SJCRH30 (cell line): ENCODE measurements at regions not wholly inside any gene's neighbourhood (a gene's known extent, or its start where the extent isn't known, plus 50 kb on each side); places are given as distances from the start of the nearest gene placed in this dataset.

Source experiments
- DNase-seq, 2 experiments: peaks; one replicate each; pipeline ENCODE4 v3.0.0-alpha.2; 2015 to 2020
- H3K27ac ChIP-seq: fragments of 250-450 bp; sonication (Bioruptor Pico); 2 replicates; pipeline ENCODE4 v1.5.1; 2020; ENCODE audit warnings: mild to moderate bottlenecking, moderate library complexity
- H3K27me3 ChIP-seq: fragments of 250-450 bp; sonication (Bioruptor Pico); 2 replicates; pipeline ENCODE4 v1.5.1; 2020; ENCODE audit warnings: mild to moderate bottlenecking, moderate library complexity
- H3K36me3 ChIP-seq: fragments of 250-450 bp; sonication (Bioruptor Pico); 2 replicates; pipeline ENCODE4 v1.5.1; 2020; ENCODE audit warnings: mild to moderate bottlenecking, moderate library complexity
- H3K4me1 ChIP-seq: fragments of 250-450 bp; sonication (Bioruptor Pico); 2 replicates; pipeline ENCODE4 v1.5.1; 2020; ENCODE audit warnings: mild to moderate bottlenecking, moderate library complexity
- H3K4me3 ChIP-seq: fragments of 250-450 bp; sonication (Bioruptor Pico); 2 replicates; pipeline ENCODE4 v1.5.1; 2020; ENCODE audit warnings: mild to moderate bottlenecking, moderate library complexity
- H3K9me3 ChIP-seq: fragments of 250-450 bp; sonication (Bioruptor Pico); replicated peaks from 2 replicates; pipeline ENCODE4 v1.5.1; 2020; ENCODE audit warnings: mild to moderate bottlenecking, moderate library complexity

DNA sequence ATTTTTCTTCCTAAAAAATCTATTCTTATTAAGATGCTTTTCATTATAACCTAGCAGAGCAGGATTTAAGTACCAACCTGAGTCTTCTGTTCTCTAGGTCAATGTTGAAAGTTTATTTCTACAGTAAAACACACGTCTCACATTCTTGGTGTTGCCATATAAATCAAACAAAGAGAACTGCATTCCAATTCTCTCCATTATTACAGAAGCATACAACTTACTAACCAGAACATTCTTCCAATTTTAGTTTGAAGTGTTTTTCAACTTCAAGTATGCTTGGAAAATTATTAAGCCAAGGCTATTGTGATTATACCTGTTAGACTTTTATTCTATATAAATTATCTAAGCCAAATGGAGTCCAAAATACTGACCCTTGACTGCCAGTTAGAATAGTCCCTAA is 110.4 kb upstream of the PMFBP1 start:
- Histone ChIP-seq H3K27ac (no peak overlapping the region), H3K9me3 (no peaks in the 10 kb centered on the region), H3K4me3 (no peak overlapping the region), H3K36me3 (no peaks in the 10 kb centered on the region), H3K27me3 (no peaks in the 10 kb centered on the region), H3K4me1 (no peaks in the 10 kb centered on the region)
- no peak for DNase-seq

DNA sequence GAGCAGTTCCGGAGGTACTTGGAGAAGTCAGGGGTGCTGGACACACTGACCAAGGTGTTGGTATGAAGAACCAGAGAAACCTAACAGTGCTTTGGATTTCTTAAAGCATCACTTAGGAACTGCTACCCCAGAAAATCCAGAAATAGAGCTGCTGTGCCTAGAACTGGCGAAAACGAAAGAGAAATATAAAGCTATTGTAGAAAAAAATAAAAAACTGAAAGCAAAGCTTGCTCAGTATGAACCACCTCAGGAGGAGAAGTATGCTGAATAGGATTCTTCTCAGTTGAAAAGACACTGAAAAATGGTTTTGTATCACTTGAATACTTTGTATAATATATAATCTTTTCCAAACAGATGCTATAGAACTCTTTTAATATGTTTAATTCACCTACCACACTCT is 106.3 kb upstream of the PMFBP1 start:
- H3K4me1 ChIP-seq: no peaks in the 10 kb centered on the region
- H3K9me3 ChIP-seq: no peaks in the 10 kb centered on the region
- H3K36me3 ChIP-seq: no peaks in the 10 kb centered on the region
- H3K27me3 ChIP-seq: no peaks in the 10 kb centered on the region
- H3K27ac ChIP-seq: no peak overlapping the region
- DNase-seq: no peak
- H3K4me3 ChIP-seq: no peak overlapping the region

DNA sequence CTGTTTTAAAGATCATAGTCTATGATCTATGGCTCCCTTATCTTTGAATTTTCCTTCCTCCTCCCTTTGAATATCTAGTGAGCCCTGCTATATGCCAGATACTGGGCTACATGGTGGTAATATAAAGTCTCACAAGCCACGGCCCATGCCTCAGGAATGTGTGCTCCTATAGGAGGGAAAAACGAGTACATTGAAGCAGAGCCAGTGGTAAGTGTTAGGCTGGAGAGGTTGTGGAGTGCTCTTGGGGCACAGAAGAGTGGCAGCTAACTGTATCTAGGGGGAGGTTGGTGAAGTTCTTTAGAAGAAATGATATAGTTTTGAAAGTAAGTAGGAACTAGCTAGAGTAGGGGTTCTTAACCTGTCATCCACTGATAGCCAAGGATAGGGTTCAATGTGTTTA is 105.8 kb upstream of the PMFBP1 start:
- H3K4me1 ChIP-seq: no peaks in the 10 kb centered on the region
- H3K9me3 ChIP-seq: no peaks in the 10 kb centered on the region
- DNase-seq: no peak
- no peak overlapping the region for H3K4me3 ChIP-seq
- H3K27ac ChIP-seq: no peak overlapping the region
- H3K27me3 ChIP-seq: no peaks in the 10 kb centered on the region
- no peaks in the 10 kb centered on the region for H3K36me3 ChIP-seq

DNA sequence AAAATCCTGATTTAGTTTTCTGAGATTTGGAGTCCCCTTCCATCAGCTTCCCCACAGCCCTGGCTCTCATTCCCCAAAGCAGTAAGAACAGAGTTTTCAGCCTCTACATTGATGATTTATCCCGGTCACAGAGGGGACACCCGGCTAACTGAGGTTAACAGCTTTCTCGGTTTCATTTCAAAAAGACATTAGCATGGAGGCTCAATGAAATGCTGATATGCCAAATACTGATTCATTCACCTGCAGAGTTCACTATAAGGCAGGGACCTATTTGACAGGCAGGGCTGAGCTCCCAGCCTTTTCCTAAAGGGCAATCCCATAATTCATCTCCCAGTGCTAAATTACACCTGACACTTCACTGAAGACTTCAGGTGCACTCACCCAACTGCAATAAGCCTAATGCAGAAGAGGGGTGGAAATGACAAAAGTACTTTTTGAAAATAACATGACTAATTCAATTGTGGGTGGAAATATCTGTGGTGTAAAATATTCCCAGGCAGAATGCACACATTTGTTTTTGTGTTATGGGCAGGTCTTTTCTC is 99.8 kb upstream of the PMFBP1 start:
- DNase-seq: no peak
- Histone ChIP-seq H3K4me3 (no peak overlapping the region), H3K36me3 (no peaks in the 10 kb centered on the region), H3K27ac (no peak overlapping the region), H3K27me3 (no peaks in the 10 kb centered on the region), H3K4me1 (no peaks in the 10 kb centered on the region), H3K9me3 (no peaks in the 10 kb centered on the region)

- H3K36me3 ChIP-seq: no peaks in the 10 kb centered on the region
- H3K9me3 ChIP-seq: no peaks in the 10 kb centered on the region
- H3K4me3 ChIP-seq: no peak overlapping the region
- no peak overlapping the region for H3K27ac ChIP-seq
- no peaks in the 10 kb centered on the region for H3K27me3 ChIP-seq
- no peaks in the 10 kb centered on the region for H3K4me1 ChIP-seq
- no peak for DNase-seq
Observed at GRCh38 chr16:72270531-72270930, 98.6 kb upstream of the PMFBP1 start.

DNA sequence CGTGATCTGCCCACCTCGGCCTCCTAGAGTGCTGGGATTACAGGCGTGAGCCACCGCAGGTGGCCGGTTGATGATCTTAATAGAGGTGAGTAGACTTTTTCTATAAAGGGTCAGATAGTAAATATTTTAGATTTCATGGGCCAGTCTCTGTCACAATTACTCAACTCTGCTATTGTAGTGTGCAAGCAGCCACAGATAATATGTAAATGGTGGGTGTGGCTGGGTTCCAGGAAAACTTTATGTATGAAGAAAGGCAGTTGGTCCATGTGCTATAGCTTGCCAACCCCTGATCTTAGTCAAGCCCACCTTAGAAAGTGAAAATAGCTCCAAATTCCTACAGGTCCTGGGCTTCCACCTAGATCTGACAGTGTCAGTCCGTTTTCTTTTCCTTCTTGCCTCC is 94.9 kb upstream of the PMFBP1 start:
- Histone ChIP-seq H3K4me1 (no peaks in the 10 kb centered on the region), H3K27ac (no peak overlapping the region), H3K27me3 (no peaks in the 10 kb centered on the region), H3K4me3 (no peak overlapping the region), H3K36me3 (no peaks in the 10 kb centered on the region), H3K9me3 (no peaks in the 10 kb centered on the region)
- no peak for DNase-seq

- no peaks in the 10 kb centered on the region for H3K4me1 ChIP-seq
- no peak for DNase-seq
- H3K27ac ChIP-seq: no peak overlapping the region
- H3K9me3 ChIP-seq: no peaks in the 10 kb centered on the region
- H3K27me3 ChIP-seq: no peaks in the 10 kb centered on the region
- no peaks in the 10 kb centered on the region for H3K36me3 ChIP-seq
- no peak overlapping the region for H3K4me3 ChIP-seq
Observed at GRCh38 chr16:72264771-72265170, 92.8 kb upstream of the PMFBP1 start.

DNA sequence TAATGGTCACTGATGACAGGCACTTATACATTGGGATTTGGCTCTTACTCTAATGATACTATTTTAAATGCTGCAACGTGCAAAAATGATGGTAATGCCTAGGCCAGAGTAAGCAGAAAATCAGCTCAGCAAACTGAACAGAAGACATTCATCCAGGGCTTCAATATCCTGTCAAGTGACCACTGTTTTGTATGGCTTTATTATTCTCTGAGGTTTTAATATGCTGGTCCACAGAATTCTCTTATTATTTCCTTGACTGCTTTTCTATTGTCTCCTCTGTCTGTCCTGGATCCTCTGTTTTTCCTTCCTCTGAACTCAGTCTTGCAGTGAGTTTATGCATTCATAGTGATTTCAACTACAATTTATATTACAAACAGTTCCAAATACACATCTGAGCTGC is 90.8 kb upstream of the PMFBP1 start:
- Histone ChIP-seq H3K27ac (no peak overlapping the region), H3K9me3 (no peaks in the 10 kb centered on the region), H3K4me1 (no peaks in the 10 kb centered on the region), H3K27me3 (no peaks in the 10 kb centered on the region), H3K36me3 (no peaks in the 10 kb centered on the region), H3K4me3 (no peak overlapping the region)
- no peak for DNase-seq

GRCh38 chr16:72261127-72261526 is 89.2 kb upstream of the PMFBP1 start:
- H3K27ac ChIP-seq: no peak overlapping the region
- H3K27me3 ChIP-seq: no peaks in the 10 kb centered on the region
- H3K9me3 ChIP-seq: no peaks in the 10 kb centered on the region
- no peak for DNase-seq
- H3K36me3 ChIP-seq: no peaks in the 10 kb centered on the region
- no peak overlapping the region for H3K4me3 ChIP-seq
- H3K4me1 ChIP-seq: no peaks in the 10 kb centered on the region

GRCh38 chr16:72256398-72257066 is 84.6 kb upstream of the PMFBP1 start:
- H3K27me3 ChIP-seq: no peaks in the 10 kb centered on the region
- H3K9me3 ChIP-seq: no peaks in the 10 kb centered on the region
- no peaks in the 10 kb centered on the region for H3K36me3 ChIP-seq
- H3K4me1 ChIP-seq: no peaks in the 10 kb centered on the region
- no peak overlapping the region for H3K27ac ChIP-seq
- DNase-seq: no peak
- H3K4me3 ChIP-seq: no peak overlapping the region

DNA sequence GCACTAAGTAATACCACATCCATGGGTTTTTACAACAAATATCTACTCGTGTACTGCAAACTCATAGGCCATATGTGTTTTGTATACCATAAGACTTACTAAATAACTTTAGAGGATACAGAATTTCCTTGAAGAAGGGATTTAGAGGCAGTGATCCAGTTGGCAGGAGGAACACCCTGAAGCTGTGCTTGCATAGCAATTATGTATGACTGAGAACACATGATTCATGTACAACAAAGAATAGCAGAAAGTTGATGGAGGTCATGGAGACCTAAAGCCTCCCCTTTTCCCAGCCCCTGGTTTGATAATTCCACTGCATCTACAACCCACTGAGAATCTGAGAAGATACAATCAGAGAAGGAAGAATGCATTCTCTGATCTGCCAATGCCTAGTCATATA is 83.8 kb upstream of the PMFBP1 start:
- H3K4me3 ChIP-seq: no peak overlapping the region
- H3K27ac ChIP-seq: no peak overlapping the region
- H3K4me1 ChIP-seq: no peaks in the 10 kb centered on the region
- no peaks in the 10 kb centered on the region for H3K36me3 ChIP-seq
- no peaks in the 10 kb centered on the region for H3K27me3 ChIP-seq
- H3K9me3 ChIP-seq: no peaks in the 10 kb centered on the region
- no peak for DNase-seq

GRCh38 chr16:72247821-72248253 is 75.9 kb upstream of the PMFBP1 start:
- H3K27ac ChIP-seq: no peak overlapping the region

DNA sequence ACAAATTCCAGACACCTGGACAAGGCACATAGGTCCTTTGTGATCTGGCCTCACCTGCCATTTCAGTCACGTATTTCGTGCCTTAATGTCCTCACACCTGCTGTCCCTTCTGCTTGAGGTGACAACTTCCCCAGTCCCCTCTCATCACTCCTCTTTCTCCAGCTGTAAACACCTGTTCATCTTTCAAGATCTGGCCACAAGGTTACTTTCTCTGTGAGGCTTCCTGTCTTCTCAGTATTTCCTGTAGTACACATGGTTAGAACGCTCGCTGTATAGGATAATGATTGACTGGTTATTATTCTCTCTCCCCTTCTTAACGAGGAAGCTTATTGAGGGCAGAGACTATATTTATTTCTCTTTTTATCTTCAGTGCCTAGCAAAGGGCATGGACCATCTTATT is 74.5 kb upstream of the PMFBP1 start:
- no peak overlapping the region for H3K27ac ChIP-seq
- no peaks in the 10 kb centered on the region for H3K4me1 ChIP-seq
- H3K4me3 ChIP-seq: no peak overlapping the region
- no peaks in the 10 kb centered on the region for H3K9me3 ChIP-seq
- DNase-seq: no peak
- no peaks in the 10 kb centered on the region for H3K36me3 ChIP-seq
- no peaks in the 10 kb centered on the region for H3K27me3 ChIP-seq

More at GRCh38 chr16:72247821-72248253, 75.9 kb upstream of the PMFBP1 start:
- Histone ChIP-seq H3K36me3 (no peaks in the 10 kb centered on the region), H3K4me3 (no peak overlapping the region), H3K9me3 (no peaks in the 10 kb centered on the region), H3K4me1 (no peaks in the 10 kb centered on the region), H3K27me3 (no peaks in the 10 kb centered on the region)
- no peak for DNase-seq

DNA sequence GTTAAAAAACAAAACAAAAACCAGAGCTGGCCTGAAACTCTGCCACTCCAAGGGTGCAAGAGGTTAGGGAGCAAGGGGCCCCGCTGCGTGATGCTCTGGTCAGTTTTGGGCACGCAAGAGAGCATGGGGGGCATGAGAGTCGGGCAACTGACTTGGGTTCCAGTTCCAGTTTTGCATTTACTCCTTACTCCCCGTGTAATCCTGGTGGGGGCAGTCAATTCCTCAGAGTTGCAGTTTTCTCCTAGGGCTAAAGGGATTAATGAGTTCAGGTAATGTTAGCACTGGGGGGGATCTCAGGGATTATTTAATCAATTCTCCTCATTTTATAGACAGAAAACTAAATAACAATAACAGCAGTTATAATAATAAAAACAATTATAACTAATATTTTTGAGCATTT is 72.9 kb upstream of the PMFBP1 start:
- no peak overlapping the region for H3K4me3 ChIP-seq
- no peaks in the 10 kb centered on the region for H3K9me3 ChIP-seq
- no peak overlapping the region for H3K27ac ChIP-seq
- no peak for DNase-seq
- H3K27me3 ChIP-seq: no peaks in the 10 kb centered on the region
- no peaks in the 10 kb centered on the region for H3K36me3 ChIP-seq
- H3K4me1 ChIP-seq: no peaks in the 10 kb centered on the region

GRCh38 chr16:72243621-72244020 is 71.7 kb upstream of the PMFBP1 start:
- no peak for DNase-seq
- no peak overlapping the region for H3K4me3 ChIP-seq
- no peaks in the 10 kb centered on the region for H3K36me3 ChIP-seq
- H3K4me1 ChIP-seq: no peaks in the 10 kb centered on the region
- H3K27me3 ChIP-seq: no peaks in the 10 kb centered on the region
- H3K27ac ChIP-seq: no peak overlapping the region
- H3K9me3 ChIP-seq: no peaks in the 10 kb centered on the region

DNA sequence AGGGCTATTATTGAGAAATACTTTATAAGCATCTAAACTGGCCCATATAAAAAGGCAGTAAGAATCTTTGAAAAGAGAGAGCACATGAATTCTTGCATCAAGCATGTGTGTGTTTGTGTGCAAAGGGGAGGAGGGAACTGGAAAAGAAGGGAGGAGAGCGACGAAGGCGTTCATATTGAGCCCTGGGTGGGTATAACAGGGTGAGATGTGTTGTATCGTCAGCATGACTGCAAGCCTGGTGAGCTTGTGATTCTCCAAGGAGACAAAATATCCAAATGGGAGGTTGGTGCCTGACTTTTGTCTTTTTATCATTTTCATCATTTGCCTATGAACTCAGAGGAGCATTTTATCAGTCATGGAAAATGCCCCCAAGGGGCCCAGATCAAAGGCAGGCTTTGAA is 70.8 kb upstream of the PMFBP1 start:
- no peaks in the 10 kb centered on the region for H3K36me3 ChIP-seq
- H3K27me3 ChIP-seq: no peaks in the 10 kb centered on the region
- H3K9me3 ChIP-seq: no peaks in the 10 kb centered on the region
- no peak overlapping the region for H3K4me3 ChIP-seq
- no peak for DNase-seq
- no peaks in the 10 kb centered on the region for H3K4me1 ChIP-seq
- H3K27ac ChIP-seq: no peak overlapping the region
